ENCODE measurements at regions not wholly inside any gene's neighbourhood (a gene's known extent, or its start where the extent isn't known, plus 50 kb on each side); places are given as distances from the start of the nearest gene placed in this dataset.

DNA sequence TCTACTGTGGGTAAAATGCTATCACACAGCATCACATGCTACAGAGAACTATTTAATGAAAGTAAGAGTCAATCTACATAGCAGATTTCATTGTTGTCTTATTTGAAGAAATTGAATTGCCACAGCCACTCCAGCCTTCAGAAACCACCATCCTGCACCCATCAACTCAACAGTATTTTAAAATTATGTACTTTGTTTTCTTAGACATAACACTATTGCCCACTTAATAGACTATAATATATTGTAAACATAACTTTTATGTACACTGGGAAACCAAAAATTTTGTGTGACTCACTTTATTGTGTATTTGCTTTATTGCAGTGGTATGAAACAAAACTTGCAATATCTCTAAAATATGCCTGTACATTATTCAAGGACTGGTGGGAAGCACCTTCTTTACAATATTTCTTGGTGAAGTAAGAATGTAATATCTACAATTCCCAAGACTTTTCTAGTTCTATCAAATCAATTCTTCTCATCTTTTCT lies 133.0 kb downstream of the DUSP10 start:
- TF ChIP-seq, protein P1, sequence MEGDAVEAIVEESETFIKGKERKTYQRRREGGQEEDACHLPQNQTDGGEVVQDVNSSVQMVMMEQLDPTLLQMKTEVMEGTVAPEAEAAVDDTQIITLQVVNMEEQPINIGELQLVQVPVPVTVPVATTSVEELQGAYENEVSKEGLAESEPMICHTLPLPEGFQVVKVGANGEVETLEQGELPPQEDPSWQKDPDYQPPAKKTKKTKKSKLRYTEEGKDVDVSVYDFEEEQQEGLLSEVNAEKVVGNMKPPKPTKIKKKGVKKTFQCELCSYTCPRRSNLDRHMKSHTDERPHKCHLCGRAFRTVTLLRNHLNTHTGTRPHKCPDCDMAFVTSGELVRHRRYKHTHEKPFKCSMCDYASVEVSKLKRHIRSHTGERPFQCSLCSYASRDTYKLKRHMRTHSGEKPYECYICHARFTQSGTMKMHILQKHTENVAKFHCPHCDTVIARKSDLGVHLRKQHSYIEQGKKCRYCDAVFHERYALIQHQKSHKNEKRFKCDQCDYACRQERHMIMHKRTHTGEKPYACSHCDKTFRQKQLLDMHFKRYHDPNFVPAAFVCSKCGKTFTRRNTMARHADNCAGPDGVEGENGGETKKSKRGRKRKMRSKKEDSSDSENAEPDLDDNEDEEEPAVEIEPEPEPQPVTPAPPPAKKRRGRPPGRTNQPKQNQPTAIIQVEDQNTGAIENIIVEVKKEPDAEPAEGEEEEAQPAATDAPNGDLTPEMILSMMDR (IDR thresholded peaks at IDR 0.05; ENCODE audit: low read depth, low read length), result no peak
- H3K4me3 ChIP-seq (ENCODE audit: low read depth, low read length), result no peak overlapping the region

DNA sequence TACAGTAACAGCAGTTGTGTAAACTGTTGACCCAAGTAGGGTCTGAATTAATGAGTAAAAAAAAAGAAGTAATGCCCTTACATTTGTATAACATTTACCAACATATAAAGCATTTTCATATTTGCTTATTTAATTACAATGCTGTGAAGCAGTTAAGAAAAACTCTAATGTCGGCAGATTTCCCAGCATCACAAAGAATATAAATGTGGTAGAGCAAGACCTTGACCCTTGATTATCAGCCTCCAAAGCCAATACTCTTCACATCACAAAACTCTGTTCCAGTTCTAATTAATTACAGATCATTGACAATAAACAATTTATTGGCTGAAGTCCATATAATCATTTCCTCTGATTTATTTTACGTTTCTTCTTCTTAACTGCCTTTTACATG lies 130.2 kb downstream of the DUSP10 start:
- TF ChIP-seq, protein P1 (IDR thresholded peaks at IDR 0.05; ENCODE audit: low read depth, low read length), result no peak
- H3K4me3 ChIP-seq (ENCODE audit: low read depth, low read length), result no peak overlapping the region

DNA sequence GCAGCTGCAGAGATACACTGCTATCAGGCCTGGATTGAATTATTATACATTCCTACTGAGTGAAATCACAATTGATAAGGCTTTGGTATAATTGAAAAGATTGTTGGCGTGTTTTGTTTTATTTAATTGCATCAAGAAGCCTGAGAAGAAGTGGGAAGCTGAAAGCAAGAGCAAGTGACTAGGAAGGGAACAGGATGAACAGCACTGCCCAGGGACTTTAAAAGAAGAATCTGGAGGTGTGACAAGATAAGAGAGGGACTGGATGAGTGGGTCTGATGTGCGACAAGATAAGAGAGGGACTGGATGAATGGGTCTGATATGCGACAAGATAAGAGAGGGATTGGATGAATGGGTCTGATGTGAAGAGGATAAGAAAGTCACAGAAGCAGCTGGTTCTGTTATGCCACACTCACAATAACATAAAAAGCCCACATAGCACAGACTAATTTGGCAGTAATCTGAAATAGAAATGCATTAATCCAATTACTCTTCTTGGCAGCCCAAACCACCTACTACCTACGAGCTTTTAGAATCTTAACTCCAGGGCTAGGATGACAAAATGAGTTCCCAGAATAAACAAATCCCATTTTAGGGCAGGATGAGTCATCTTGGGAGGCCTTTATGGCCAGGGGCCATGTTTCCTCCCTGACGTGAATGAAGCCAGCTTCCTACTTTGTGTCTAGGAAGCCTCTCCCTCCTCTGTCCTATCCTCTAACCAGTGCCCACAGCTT lies 129.7 kb downstream of the DUSP10 start:
- TF ChIP-seq, protein P1 (IDR thresholded peaks at IDR 0.05; ENCODE audit: low read depth, low read length), result no peak
- no peak overlapping the region for H3K4me3 ChIP-seq (ENCODE audit: low read depth, low read length)

DNA sequence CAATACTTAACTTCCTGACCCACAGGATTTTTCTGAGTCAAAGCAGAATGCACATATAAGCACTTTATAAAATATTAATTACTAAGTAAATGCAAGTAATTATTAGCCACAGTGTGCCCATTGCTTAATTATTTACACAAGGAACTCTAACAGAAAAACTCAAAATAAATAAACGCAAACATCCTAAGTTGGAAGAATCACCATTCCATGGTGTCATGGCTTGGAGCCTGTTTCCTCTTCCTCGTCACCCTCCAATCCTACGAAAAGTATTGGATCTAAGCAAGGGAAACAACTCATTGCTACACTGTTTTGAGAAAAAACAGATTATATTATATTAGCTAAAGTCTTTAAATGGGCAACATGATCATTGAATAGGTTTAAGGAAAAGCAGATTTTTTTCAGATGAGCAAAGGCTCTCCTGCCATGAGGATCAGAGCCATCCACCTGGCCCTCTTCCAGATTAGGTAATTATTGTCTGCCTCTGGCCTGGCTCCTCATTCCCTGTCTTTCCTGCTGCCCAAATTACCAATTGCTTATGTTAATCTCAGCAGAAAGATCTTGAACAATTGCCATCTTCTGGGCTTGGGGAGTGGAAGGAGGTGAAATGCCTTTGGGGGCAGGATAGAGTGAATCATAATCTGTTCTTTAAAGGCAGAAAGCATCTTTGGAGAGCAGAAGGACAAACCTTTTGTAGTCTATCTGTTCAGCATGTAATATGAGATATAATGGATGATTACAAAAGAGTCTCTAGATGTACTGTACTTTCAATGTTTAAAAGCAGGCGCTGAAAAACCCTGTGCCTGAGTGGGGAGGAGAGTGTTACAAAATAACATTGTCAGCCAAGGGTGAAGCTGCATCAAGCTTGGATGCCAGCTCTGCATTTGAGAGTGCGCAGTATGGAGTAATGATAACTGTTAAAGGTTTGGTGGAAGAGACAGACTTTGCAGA lies 121.2 kb downstream of the DUSP10 start:
- TF ChIP-seq, protein P1 (IDR thresholded peaks at IDR 0.05; ENCODE audit: low read depth, low read length), result no peak
- no peak overlapping the region for H3K4me3 ChIP-seq (ENCODE audit: low read depth, low read length)

DNA sequence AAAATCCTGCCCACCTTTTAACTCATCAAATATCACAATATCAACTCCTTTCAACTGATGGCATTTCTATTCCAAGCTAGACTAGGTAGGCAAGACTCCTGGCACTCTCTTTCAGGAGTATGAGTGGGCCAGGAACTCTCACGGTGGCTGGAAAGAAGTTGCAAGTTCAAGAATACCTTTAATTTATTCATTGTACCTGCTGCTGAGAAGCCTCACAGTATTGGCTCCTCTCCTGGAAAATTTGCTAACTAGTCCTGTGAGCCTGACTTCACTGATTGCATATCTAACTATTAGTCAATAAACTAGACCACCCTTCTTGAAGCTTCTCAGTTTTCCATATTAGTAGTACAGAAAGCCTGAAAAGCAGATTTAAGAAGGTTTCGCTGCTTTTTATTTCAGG lies 120.2 kb downstream of the DUSP10 start:
- H3K4me3 ChIP-seq (ENCODE audit: low read depth, low read length), result no peak overlapping the region
- TF ChIP-seq, protein P1 (IDR thresholded peaks at IDR 0.05; ENCODE audit: low read depth, low read length), result no peak

DNA sequence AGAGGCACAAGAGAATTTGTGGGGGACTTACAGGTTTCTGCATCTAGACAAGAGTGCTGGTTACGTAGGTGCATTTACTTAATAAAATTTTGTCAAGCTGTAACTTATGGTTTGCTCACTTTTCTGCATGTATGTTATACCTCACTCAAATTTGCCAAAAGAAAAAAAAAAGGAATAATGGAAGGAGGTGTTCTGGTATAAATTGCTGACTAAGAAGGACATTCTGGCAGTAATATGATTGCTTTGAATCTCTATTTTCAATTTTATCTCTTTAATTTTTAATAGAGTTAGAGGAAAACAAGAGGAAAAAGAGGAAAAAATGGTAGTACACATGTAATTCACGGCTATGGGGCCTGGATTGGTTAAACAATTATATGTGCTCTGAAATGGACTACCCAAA lies 119.5 kb downstream of the DUSP10 start:
- no peak overlapping the region for H3K4me3 ChIP-seq (ENCODE audit: low read depth, low read length)
- TF ChIP-seq, protein P1 (IDR thresholded peaks at IDR 0.05; ENCODE audit: low read depth, low read length), result no peak

DNA sequence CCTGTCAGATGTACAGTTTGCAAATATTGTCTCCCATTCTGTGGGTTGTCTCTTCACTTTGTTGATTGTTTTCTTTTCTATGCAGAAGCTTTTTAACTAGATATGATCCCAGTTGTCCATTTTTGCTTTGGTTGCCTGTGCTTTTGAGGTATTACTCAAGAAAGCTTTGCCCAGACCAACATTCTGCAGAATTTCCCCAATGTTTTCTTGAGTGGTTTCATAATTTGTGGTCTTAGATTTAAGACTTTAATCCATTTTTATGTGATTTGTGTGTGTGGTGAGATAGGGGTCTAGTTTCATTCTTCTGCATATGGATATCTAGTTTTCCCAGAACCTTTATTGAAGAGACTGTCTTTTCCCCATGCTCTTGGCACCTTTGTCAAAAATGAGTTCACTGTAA lies 116.9 kb downstream of the DUSP10 start:
- TF ChIP-seq, protein P1 (IDR thresholded peaks at IDR 0.05; ENCODE audit: low read depth, low read length), result no peak
- no peak overlapping the region for H3K4me3 ChIP-seq (ENCODE audit: low read depth, low read length)
